Lower lobe of right lung (tissue), 2 donors: ENCODE measurements at regions not wholly inside any gene's neighbourhood (a gene's known extent, or its start where the extent isn't known, plus 50 kb on each side); places are given as distances from the start of the nearest gene placed in this dataset.

Experiments used
- ATAC-seq, 2 donors: fragments of 200-7000 bp; cut with Tn5 transposase; one replicate each; pipeline ENCODE4 v1.9.1; 2020 to 2022; ENCODE audit warnings: mild to moderate bottlenecking in 2 of 2, moderate library complexity in 2 of 2
- DNase-seq: peaks from one replicate; pipeline ENCODE4 v3.0.0-alpha.2; 2020
- H3K27ac ChIP-seq: fragments of 200-600 bp; one replicate; pipeline ENCODE4 v1.8.0; 2022
- H3K27me3 ChIP-seq: fragments of 200-600 bp; one replicate; pipeline ENCODE4 v1.8.0; 2022; ENCODE audit warnings: low read depth
- H3K36me3 ChIP-seq: fragments of 200-600 bp; one replicate; pipeline ENCODE4 v1.8.0; 2022; ENCODE audit warnings: mild to moderate bottlenecking
- H3K4me1 ChIP-seq: fragments of 200-600 bp; one replicate; pipeline ENCODE4 v1.8.0; 2022
- H3K4me3 ChIP-seq: fragments of 200-600 bp; one replicate; pipeline ENCODE4 v1.8.0; 2022; ENCODE audit warnings: mild to moderate bottlenecking
- H3K9me3 ChIP-seq: fragments of 200-600 bp; one replicate; pipeline ENCODE4 v1.8.0; 2022
- CTCF ChIP-seq: fragments of 200-600 bp; IDR thresholded peaks from one replicate; pipeline ENCODE4 v1.8.0; 2022; ENCODE audit warnings: antibody characterized with exemption, mild to moderate bottlenecking
- intact Hi-C: fragments of 100-400 bp; cut with DNase I; formaldehyde crosslinking; loops from one replicate; pipeline ENCODE4 v1.11.0; 2022
- donor health status: DM: no; HTN: yes; CAD: no; lungs with severe emphysema.

GRCh38 chr21:41678924-41679318 is 87.9 kb downstream of the RIPK4 start:
- Histone ChIP-seq H3K4me1 (peaks cover 25% of the 10 kb centered on the region), H3K9me3 (no peaks in the 10 kb centered on the region), H3K27me3 (no peaks in the 10 kb centered on the region), H3K36me3 (no peaks in the 10 kb centered on the region), H3K4me3 (peak overlapping the region; percentile 21), H3K27ac (peak overlapping the region; percentile 94)
- intact Hi-C loops: no loop called here
- TF ChIP-seq CTCF: no peak
- peak; percentile 97 for DNase-seq
- peak; percentile 97 for ATAC-seq

- peak overlapping the region; percentile 94 for H3K27ac ChIP-seq
- TF ChIP-seq CTCF: no peak
- H3K9me3 ChIP-seq: no peaks in the 10 kb centered on the region
- peak overlapping the region; percentile 21 for H3K4me3 ChIP-seq
- no peaks in the 10 kb centered on the region for H3K27me3 ChIP-seq
- no peaks in the 10 kb centered on the region for H3K36me3 ChIP-seq
- DNase-seq (peak; percentile 67), ATAC-seq (peak; percentile 81 to 87)
- intact Hi-C loops: no loop called here
- peaks cover 25% of the 10 kb centered on the region for H3K4me1 ChIP-seq
Observed at GRCh38 chr21:41678016-41678923, 88.6 kb downstream of the RIPK4 start.

- H3K36me3 ChIP-seq: no peaks in the 10 kb centered on the region
- intact Hi-C loops: no loop called here
- no peaks in the 10 kb centered on the region for H3K27me3 ChIP-seq
- H3K4me1 ChIP-seq: peaks cover 25% of the 10 kb centered on the region
- DNase-seq (no peak), ATAC-seq (peak in 1 of 2 donors; percentile 25)
- H3K4me3 ChIP-seq: no peak overlapping the region
- peak overlapping the region; percentile 94 for H3K27ac ChIP-seq
- H3K9me3 ChIP-seq: no peaks in the 10 kb centered on the region
- no peak for TF ChIP-seq CTCF
Observed at GRCh38 chr21:41677671-41678015, 89.2 kb downstream of the RIPK4 start.

GRCh38 chr21:41676198-41676597 is 90.7 kb downstream of the RIPK4 start:
- no peaks in the 10 kb centered on the region for H3K27me3 ChIP-seq
- H3K9me3 ChIP-seq: no peaks in the 10 kb centered on the region
- no peak for ATAC-seq
- no peak for TF ChIP-seq CTCF
- DNase-seq: no peak
- intact Hi-C loops: no loop called here
- H3K36me3 ChIP-seq: no peaks in the 10 kb centered on the region
- H3K4me3 ChIP-seq: no peak overlapping the region
- H3K27ac ChIP-seq: no peak overlapping the region
- peaks cover 25% of the 10 kb centered on the region for H3K4me1 ChIP-seq

- Histone ChIP-seq H3K27me3 (no peaks in the 10 kb centered on the region), H3K4me1 (peaks cover 25% of the 10 kb centered on the region), H3K27ac (no peak overlapping the region), H3K36me3 (no peaks in the 10 kb centered on the region), H3K4me3 (no peak overlapping the region), H3K9me3 (no peaks in the 10 kb centered on the region)
- DNase-seq: no peak
- ATAC-seq: no peak
- TF ChIP-seq CTCF: no peak
- intact Hi-C loops: no loop called here
Observed at GRCh38 chr21:41675574-41675973, 91.3 kb downstream of the RIPK4 start.
